ENCODE measurements at regions not wholly inside any gene's neighbourhood (a gene's known extent, or its start where the extent isn't known, plus 50 kb on each side); places are given as distances from the start of the nearest gene placed in this dataset.

DNA sequence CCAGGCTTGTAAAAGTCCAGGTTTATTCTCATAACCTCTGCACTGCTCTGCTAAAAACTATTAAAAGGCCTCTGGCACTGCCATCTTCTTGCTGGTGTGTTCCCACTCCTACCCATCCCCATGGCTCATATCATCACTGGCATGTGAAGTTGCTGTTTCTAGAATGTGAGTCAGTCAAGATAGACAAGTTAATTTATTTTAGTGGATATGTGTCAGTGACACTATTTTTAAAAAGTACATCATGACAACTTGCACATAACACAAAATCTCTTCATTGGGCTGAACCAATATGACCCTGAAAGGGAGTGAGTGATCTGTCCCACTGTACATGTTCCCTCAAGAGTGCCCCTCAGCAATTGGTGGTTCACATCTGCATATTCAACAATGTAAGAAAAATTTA is 299.7 kb downstream of the NFIB start:
- CTCF ChIA-PET (ENCODE audit: low intra/inter-chr PET ratio), result no interaction called here
- intact Hi-C loops (cut with micrococcal nuclease), result no loop called here
- H2AFZ ChIP-seq (ENCODE audit: low read depth, low read length), result no peak overlapping the region

More for the DNA sequence above, 299.7 kb downstream of the NFIB start:
- ATAC-seq (no peak), DNase-seq (ENCODE audit: extremely low read depth in 1 of 4, low spot score in 3 of 4) (no peak), FAIRE-seq (no peak)
- no peak overlapping the region for H3K9ac ChIP-seq (ENCODE audit: insufficient read depth in 1 of 2, low read depth in 2 of 2, low read length in 2 of 2)
- POLR2A ChIA-PET, result no interaction called here
- H3K27me3 ChIP-seq (ENCODE audit: control insufficient read depth in 2 of 2, insufficient read depth in 2 of 2, low read length in 2 of 2), result no peaks in the 10 kb centered on the region
- no peak overlapping the region for H3K27ac ChIP-seq (ENCODE audit: extremely low read depth, low read depth, low read length)
- H4K20me1 ChIP-seq (replicated peaks; ENCODE audit: control insufficient read depth, insufficient read depth, low read length), result no peaks in the 10 kb centered on the region
- H3K79me2 ChIP-seq (ENCODE audit: control insufficient read depth, insufficient read depth, low read length), result no peaks in the 10 kb centered on the region
- H3K4me3 ChIP-seq, result no peak overlapping the region
- no peaks in the 10 kb centered on the region for H3K36me3 ChIP-seq (ENCODE audit: control insufficient read depth, insufficient read depth, low read length)
- in situ Hi-C loops (cut with MboI), result no loop called here
- H3K4me1 ChIP-seq (replicated peaks in 1 of 2; ENCODE audit: control insufficient read depth in 2 of 2, insufficient read depth in 2 of 2, low read length in 2 of 2), result no peaks in the 10 kb centered on the region
- TF ChIP-seq ZNF75A (CRISPR knock-in tag; IDR thresholded peaks at IDR 0.05), result no peak
- no peak for TF ChIP-seq PHTF2 (CRISPR knock-in tag; IDR thresholded peaks at IDR 0.05)
- no peak for TF ChIP-seq LEF1 (IDR thresholded peaks at IDR 0.05)
- TF ChIP-seq ARNT (IDR thresholded peaks at IDR 0.05), result no peak
- TF ChIP-seq, protein P1, sequence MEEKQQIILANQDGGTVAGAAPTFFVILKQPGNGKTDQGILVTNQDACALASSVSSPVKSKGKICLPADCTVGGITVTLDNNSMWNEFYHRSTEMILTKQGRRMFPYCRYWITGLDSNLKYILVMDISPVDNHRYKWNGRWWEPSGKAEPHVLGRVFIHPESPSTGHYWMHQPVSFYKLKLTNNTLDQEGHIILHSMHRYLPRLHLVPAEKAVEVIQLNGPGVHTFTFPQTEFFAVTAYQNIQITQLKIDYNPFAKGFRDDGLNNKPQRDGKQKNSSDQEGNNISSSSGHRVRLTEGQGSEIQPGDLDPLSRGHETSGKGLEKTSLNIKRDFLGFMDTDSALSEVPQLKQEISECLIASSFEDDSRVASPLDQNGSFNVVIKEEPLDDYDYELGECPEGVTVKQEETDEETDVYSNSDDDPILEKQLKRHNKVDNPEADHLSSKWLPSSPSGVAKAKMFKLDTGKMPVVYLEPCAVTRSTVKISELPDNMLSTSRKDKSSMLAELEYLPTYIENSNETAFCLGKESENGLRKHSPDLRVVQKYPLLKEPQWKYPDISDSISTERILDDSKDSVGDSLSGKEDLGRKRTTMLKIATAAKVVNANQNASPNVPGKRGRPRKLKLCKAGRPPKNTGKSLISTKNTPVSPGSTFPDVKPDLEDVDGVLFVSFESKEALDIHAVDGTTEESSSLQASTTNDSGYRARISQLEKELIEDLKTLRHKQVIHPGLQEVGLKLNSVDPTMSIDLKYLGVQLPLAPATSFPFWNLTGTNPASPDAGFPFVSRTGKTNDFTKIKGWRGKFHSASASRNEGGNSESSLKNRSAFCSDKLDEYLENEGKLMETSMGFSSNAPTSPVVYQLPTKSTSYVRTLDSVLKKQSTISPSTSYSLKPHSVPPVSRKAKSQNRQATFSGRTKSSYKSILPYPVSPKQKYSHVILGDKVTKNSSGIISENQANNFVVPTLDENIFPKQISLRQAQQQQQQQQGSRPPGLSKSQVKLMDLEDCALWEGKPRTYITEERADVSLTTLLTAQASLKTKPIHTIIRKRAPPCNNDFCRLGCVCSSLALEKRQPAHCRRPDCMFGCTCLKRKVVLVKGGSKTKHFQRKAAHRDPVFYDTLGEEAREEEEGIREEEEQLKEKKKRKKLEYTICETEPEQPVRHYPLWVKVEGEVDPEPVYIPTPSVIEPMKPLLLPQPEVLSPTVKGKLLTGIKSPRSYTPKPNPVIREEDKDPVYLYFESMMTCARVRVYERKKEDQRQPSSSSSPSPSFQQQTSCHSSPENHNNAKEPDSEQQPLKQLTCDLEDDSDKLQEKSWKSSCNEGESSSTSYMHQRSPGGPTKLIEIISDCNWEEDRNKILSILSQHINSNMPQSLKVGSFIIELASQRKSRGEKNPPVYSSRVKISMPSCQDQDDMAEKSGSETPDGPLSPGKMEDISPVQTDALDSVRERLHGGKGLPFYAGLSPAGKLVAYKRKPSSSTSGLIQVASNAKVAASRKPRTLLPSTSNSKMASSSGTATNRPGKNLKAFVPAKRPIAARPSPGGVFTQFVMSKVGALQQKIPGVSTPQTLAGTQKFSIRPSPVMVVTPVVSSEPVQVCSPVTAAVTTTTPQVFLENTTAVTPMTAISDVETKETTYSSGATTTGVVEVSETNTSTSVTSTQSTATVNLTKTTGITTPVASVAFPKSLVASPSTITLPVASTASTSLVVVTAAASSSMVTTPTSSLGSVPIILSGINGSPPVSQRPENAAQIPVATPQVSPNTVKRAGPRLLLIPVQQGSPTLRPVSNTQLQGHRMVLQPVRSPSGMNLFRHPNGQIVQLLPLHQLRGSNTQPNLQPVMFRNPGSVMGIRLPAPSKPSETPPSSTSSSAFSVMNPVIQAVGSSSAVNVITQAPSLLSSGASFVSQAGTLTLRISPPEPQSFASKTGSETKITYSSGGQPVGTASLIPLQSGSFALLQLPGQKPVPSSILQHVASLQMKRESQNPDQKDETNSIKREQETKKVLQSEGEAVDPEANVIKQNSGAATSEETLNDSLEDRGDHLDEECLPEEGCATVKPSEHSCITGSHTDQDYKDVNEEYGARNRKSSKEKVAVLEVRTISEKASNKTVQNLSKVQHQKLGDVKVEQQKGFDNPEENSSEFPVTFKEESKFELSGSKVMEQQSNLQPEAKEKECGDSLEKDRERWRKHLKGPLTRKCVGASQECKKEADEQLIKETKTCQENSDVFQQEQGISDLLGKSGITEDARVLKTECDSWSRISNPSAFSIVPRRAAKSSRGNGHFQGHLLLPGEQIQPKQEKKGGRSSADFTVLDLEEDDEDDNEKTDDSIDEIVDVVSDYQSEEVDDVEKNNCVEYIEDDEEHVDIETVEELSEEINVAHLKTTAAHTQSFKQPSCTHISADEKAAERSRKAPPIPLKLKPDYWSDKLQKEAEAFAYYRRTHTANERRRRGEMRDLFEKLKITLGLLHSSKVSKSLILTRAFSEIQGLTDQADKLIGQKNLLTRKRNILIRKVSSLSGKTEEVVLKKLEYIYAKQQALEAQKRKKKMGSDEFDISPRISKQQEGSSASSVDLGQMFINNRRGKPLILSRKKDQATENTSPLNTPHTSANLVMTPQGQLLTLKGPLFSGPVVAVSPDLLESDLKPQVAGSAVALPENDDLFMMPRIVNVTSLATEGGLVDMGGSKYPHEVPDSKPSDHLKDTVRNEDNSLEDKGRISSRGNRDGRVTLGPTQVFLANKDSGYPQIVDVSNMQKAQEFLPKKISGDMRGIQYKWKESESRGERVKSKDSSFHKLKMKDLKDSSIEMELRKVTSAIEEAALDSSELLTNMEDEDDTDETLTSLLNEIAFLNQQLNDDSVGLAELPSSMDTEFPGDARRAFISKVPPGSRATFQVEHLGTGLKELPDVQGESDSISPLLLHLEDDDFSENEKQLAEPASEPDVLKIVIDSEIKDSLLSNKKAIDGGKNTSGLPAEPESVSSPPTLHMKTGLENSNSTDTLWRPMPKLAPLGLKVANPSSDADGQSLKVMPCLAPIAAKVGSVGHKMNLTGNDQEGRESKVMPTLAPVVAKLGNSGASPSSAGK (IDR thresholded peaks at IDR 0.05), result no peak
- no peak for TF ChIP-seq ZNF184 (CRISPR knock-in tag; IDR thresholded peaks at IDR 0.05)
- no peak for TF ChIP-seq KDM4B (IDR thresholded peaks at IDR 0.05; ENCODE audit: borderline replicate concordance in 2 of 2, low read depth in 1 of 2)
- no peak for TF ChIP-seq ZNF384 (IDR thresholded peaks at IDR 0.05; ENCODE audit: low read depth, low read length)
- TF ChIP-seq BDP1 (IDR thresholded peaks at IDR 0.05; ENCODE audit: insufficient read depth, insufficient read length), result no peak
- no peak for TF ChIP-seq FOXA1 (IDR thresholded peaks at IDR 0.05; ENCODE audit: borderline replicate concordance)
- no peak for TF ChIP-seq PYGO2 (tag; IDR thresholded peaks at IDR 0.05)
- TF ChIP-seq HDAC6 (IDR thresholded peaks at IDR 0.05; ENCODE audit: low read depth, low read length), result no peak
- no peak for TF ChIP-seq MTA3 (IDR thresholded peaks at IDR 0.05; ENCODE audit: borderline replicate concordance)
- TF ChIP-seq KAT8 (IDR thresholded peaks at IDR 0.05; ENCODE audit: low read depth), result no peak
- H3K4me2 ChIP-seq (ENCODE audit: insufficient read depth, low read length), result no peak overlapping the region
- H3K9me3 ChIP-seq (replicated peaks; ENCODE audit: control insufficient read depth, insufficient read depth, low read depth, low read length), result no peaks in the 10 kb centered on the region
- H3K9me1 ChIP-seq (ENCODE audit: control insufficient read depth, insufficient read depth, low read length), result no peaks in the 10 kb centered on the region
- BruUV-seq (replicated peaks), result no TSS peak

All from K562 (cell line).